Activated T-cell treated with anti-CD3 and anti-CD28 coated beads, Interleukin-2, amount 50 U/mL, for 72 hours (primary cell): ENCODE measurements at regions not wholly inside any gene's neighbourhood (a gene's known extent, or its start where the extent isn't known, plus 50 kb on each side); places are given as distances from the start of the nearest gene placed in this dataset.

ENCODE experiments used
- ATAC-seq, 2 donors: fragments of 150-1000 bp; cut with Tn5 transposase; replicated peaks in 1 of 2; 2 replicates each; pipeline ENCODE4 v1.10.0; 2021; ENCODE audit warnings: moderate library complexity in 2 of 2, mild to moderate bottlenecking in 1 of 2
- DNase-seq, 2 donors: peaks; one replicate each; pipeline ENCODE4 v3.0.0; 2021 to 2022; ENCODE audit warnings: mixed read lengths in 1 of 2
- H3K27ac Mint-ChIP-seq: one replicate; pipeline ENCODE4 v1.8.0; 2022; ENCODE audit warnings: mild to moderate bottlenecking, moderate library complexity, mixed read lengths
- H3K27me3 Mint-ChIP-seq: one replicate; pipeline ENCODE4 v1.8.0; 2022; ENCODE audit warnings: low read depth, mixed read lengths
- H3K36me3 Mint-ChIP-seq, 2 donors: one replicate each; pipeline ENCODE4 v1.8.0; 2022; ENCODE audit warnings: mixed read lengths in 2 of 2, mild to moderate bottlenecking in 1 of 2; ENCODE audit not compliant: insufficient read depth in 2 of 2
- H3K4me1 Mint-ChIP-seq: one replicate; pipeline ENCODE4 v1.8.0; 2022; ENCODE audit warnings: low read depth, mixed read lengths
- H3K4me3 Mint-ChIP-seq, 2 donors: one replicate each; pipeline ENCODE4 v1.8.0; 2022; ENCODE audit warnings: mild to moderate bottlenecking in 2 of 2, mixed read lengths in 2 of 2, moderate library complexity in 2 of 2
- H3K9me3 Mint-ChIP-seq, 2 donors: one replicate each; pipeline ENCODE4 v1.8.0; 2022; ENCODE audit warnings: mixed read lengths in 2 of 2

GRCh38 chr2:117232305-117232704 is 582.2 kb upstream of the DDX18 start:
- ATAC-seq (no peak), DNase-seq (no peak)
- no peaks in the 10 kb centered on the region for H3K36me3 Mint-ChIP-seq
- H3K9me3 Mint-ChIP-seq, result peaks cover 19 to 20% of the 10 kb centered on the region in 2 donors
- no peak overlapping the region for H3K4me3 Mint-ChIP-seq
- H3K27me3 Mint-ChIP-seq, result no peaks in the 10 kb centered on the region
- H3K27ac Mint-ChIP-seq, result no peak overlapping the region
- no peaks in the 10 kb centered on the region for H3K4me1 Mint-ChIP-seq

GRCh38 chr2:117257362-117257761 is 557.1 kb upstream of the DDX18 start:
- Mint-ChIP-seq H3K4me1 (no peaks in the 10 kb centered on the region), H3K27ac (no peak overlapping the region), H3K4me3 (no peak overlapping the region), H3K27me3 (no peaks in the 10 kb centered on the region), H3K9me3 (peaks cover 6 to 7% of the 10 kb centered on the region in 2 donors), H3K36me3 (peaks cover 0 to 2% of the 10 kb centered on the region in 2 donors)
- ATAC-seq, result no peak
- DNase-seq, result no peak

DNA sequence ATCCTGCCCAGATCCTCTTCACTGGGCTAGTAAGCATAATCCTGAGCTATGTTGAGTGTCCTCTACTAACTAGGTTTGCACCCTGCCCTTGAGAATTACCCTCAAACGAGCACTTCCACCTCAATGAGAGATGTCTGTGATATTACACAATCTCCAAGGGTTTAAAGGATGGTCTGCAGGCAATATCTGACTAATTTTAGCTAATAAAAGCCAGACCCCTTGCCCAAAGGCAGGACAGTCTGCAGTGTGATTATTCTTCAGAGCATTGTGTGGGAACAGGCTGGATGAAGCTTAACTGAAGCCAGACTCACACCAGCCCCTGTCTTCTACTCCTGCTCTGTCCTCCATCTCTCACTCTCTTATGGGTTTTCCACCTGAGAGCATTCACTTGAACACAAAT is 544.9 kb upstream of the DDX18 start:
- Mint-ChIP-seq H3K36me3 (peaks cover 0 to 2% of the 10 kb centered on the region in 2 donors), H3K9me3 (peaks cover 6 to 11% of the 10 kb centered on the region in 2 donors), H3K4me1 (no peaks in the 10 kb centered on the region), H3K27me3 (no peaks in the 10 kb centered on the region), H3K27ac (no peak overlapping the region), H3K4me3 (no peak overlapping the region)
- no peak for DNase-seq
- ATAC-seq, result no peak

- Mint-ChIP-seq H3K27me3 (no peaks in the 10 kb centered on the region), H3K4me3 (no peak overlapping the region), H3K4me1 (no peaks in the 10 kb centered on the region), H3K9me3 (peaks cover 2 to 8% of the 10 kb centered on the region in 2 donors), H3K36me3 (peaks cover 0 to 2% of the 10 kb centered on the region in 2 donors), H3K27ac (no peak overlapping the region)
- DNase-seq (no peak), ATAC-seq (no peak)
These were observed 542.9 kb upstream of the DDX18 start for GRCh38 chr2:117271631-117272030.

DNA sequence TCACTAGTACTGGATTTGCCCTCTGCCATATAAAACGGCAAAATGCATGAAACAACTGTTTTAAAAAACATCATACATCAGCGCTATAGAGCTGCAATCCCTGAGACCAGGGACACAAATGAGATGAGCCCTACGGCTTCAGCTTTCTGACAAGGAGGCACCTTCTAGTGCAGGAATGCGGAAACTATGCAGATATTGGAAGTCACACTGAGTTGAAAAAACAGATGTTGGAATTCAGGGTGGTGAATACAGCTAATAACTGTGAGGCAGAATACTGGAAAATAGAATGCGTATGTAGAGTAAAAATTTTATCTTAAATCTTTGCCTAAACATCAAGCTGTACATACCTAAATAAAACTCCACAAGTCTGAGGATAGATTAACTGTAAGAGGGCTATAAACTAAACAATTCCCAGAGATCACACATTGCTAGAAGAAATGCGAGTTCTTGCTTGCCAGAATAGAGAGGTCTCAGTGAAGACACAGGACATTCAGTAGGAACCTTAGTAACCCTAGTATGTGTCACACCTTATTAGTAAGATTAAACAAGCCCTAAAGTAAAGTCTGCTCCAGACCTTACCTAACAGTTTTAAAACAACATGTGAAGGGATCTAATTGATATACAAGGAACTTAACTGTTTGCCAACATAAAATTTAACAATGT is 541.4 kb upstream of the DDX18 start:
- H3K4me1 Mint-ChIP-seq, result no peaks in the 10 kb centered on the region
- no peak for DNase-seq
- no peaks in the 10 kb centered on the region for H3K27me3 Mint-ChIP-seq
- peaks cover 4 to 10% of the 10 kb centered on the region in 2 donors for H3K9me3 Mint-ChIP-seq
- ATAC-seq, result no peak
- no peak overlapping the region for H3K27ac Mint-ChIP-seq
- H3K36me3 Mint-ChIP-seq, result peaks cover 0 to 2% of the 10 kb centered on the region in 2 donors
- H3K4me3 Mint-ChIP-seq, result no peak overlapping the region

DNA sequence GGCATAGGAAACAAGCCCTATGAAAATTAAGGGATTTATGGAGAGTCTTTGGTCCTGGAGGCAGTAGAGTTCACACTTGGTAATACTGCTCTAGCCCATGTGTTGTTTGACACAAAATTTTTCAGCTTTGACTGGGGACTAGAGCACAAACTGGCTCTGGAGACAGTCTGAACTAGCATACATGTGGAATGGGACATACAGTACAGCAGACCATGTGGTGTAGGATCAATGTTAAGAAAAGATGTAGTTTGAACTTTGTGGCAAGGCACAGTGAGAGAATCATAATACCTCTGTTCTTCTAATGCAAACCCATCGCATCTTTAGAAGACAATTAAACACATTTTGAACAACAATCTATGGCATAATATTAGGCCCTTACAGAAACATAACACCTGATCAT is 521.5 kb upstream of the DDX18 start:
- no peak for DNase-seq
- Mint-ChIP-seq H3K36me3 (no peaks in the 10 kb centered on the region), H3K4me1 (no peaks in the 10 kb centered on the region), H3K27ac (no peak overlapping the region), H3K4me3 (no peak overlapping the region), H3K9me3 (peaks cover 11% of the 10 kb centered on the region in 2 donors), H3K27me3 (no peaks in the 10 kb centered on the region)
- no peak for ATAC-seq

DNA sequence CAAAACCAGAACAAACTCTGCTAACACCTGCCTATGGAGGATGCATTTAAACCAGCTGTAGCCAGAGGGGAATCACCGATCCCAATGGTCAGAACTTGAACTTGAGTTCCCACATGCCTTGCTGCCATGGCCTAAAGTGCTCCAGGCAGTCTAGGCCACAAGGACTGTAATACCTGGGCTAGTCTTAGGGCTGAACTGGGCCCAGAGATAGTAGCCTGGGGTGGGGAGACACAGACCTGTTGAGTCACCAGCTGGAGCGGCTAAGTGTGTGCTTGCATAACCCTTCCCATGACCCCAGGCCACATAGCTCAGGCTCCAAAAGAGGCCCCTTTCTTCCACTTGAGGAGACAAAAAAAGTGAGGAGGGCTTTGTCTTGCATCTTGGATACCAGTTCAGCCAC is 515.0 kb upstream of the DDX18 start:
- no peak for DNase-seq
- Mint-ChIP-seq H3K27ac (no peak overlapping the region), H3K36me3 (peaks cover 0 to 3% of the 10 kb centered on the region in 2 donors), H3K9me3 (peaks cover 11 to 14% of the 10 kb centered on the region in 2 donors), H3K27me3 (no peaks in the 10 kb centered on the region), H3K4me1 (no peaks in the 10 kb centered on the region), H3K4me3 (no peak overlapping the region)
- no peak for ATAC-seq

DNA sequence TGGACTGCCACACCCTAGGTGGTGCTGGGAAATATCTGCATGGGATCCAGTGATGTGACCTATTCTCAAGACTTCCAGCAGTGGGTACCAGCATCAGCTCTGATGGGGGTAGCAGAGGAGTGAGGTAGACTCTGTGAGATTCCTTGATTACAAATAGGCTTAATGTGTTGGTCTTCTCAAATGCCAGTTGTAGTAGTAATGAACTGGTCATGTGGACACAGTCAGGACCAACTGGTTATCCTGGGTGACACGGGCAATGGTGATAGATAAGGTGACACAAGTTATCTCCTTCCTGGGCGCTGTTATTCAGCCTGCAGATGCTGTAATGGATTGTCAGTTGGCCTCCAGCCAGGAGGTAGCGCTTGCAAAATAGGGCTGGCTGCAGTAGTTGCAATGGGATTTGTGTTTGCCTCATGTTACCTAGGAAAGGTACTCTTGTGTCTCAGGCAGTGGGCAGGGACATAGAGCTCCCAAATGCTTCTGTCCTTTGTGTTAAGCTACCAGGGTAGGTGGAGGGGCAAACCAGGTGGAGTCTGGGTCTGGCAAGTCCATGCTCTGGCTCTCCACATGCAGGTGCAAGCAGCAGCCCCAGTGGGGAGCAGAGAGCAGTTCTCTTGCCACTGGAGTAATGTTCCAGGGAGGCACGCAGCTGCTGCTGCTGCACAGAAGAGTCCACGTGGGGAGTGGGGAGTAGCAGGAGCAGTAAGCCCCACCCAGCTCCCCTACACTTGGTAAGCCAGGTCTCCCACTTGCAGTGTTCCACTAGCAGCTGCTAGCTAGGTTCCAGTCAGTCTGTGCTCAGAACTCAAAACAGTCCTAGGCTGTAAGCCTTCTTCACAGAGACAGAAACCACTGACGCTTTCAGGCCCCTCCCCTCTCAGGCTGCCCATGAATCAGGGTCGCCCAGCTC is 505.4 kb upstream of the DDX18 start:
- ATAC-seq (no peak), DNase-seq (no peak)
- Mint-ChIP-seq H3K27ac (no peak overlapping the region), H3K9me3 (peaks cover 2% of the 10 kb centered on the region in 2 donors), H3K36me3 (no peaks in the 10 kb centered on the region), H3K4me1 (no peaks in the 10 kb centered on the region), H3K27me3 (no peaks in the 10 kb centered on the region), H3K4me3 (no peak overlapping the region)

DNA sequence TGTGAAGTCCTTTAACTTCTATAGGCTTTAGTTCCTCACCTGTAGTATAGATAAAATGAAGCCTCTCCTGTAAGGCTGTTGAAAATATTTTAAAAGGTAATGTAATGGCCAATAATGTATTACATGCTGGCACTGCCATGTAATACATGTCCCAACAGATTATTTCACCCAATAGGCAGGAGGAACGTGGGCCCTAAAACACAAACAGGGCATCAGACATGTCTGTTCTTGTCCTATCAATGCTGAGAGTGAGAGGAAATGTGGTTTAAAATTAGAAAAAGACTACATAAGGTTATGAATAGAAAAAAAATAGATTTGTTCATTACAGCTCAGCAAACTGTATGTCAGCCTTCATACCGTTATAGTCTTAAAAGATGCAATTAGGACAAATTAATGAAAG is 492.7 kb upstream of the DDX18 start:
- Mint-ChIP-seq H3K4me1 (no peaks in the 10 kb centered on the region), H3K9me3 (peaks cover 5 to 9% of the 10 kb centered on the region in 2 donors), H3K27me3 (no peaks in the 10 kb centered on the region), H3K4me3 (no peak overlapping the region), H3K27ac (no peak overlapping the region), H3K36me3 (no peaks in the 10 kb centered on the region)
- no peak for ATAC-seq
- no peak for DNase-seq

DNA sequence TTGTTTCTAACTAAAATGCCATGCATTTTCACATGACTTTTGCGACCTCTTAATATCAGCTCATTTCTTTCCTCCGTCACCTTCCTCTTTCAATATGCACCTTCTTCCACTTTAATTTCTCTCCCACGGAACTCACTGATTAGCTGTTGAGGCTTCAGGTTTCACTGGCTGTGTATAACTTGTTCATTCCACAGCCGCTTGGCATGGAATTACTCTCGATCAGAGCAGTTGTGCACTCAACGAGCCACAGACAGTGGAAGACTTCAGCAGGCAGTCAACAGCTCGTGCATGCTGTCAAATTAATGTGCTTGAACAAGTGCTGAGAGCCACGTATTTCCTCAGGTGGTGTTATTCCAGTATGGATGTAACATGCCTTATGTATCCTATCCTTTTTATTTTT is 491.2 kb upstream of the DDX18 start:
- H3K27ac Mint-ChIP-seq, result no peak overlapping the region
- no peaks in the 10 kb centered on the region for H3K4me1 Mint-ChIP-seq
- no peak overlapping the region for H3K4me3 Mint-ChIP-seq
- ATAC-seq (no peak), DNase-seq (no peak)
- H3K9me3 Mint-ChIP-seq, result peaks cover 7% of the 10 kb centered on the region in 2 donors
- H3K27me3 Mint-ChIP-seq, result no peaks in the 10 kb centered on the region
- no peaks in the 10 kb centered on the region for H3K36me3 Mint-ChIP-seq

DNA sequence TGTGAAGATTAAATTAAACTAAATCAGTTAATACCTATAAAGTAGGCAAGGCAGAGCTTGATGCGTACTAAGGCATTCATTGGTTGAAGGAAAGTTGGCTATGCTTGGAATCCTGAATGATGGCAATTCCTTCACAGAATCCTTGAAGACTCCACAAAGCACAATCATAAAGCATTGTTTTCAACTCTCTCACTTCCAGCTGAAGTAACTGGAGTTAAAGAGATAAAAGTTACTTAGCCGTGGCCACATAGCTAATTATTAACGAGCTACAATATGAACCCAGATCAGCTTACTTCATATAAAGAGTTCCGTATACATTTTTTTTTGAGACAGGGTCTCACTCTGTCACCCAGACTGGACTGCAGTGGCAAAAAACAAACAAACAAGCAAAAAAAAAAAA is 483.9 kb upstream of the DDX18 start:
- Mint-ChIP-seq H3K9me3 (peaks cover 3 to 8% of the 10 kb centered on the region in 2 donors), H3K27ac (no peak overlapping the region), H3K4me3 (no peak overlapping the region), H3K4me1 (no peaks in the 10 kb centered on the region), H3K27me3 (no peaks in the 10 kb centered on the region), H3K36me3 (no peaks in the 10 kb centered on the region)
- ATAC-seq, result no peak
- no peak for DNase-seq

DNA sequence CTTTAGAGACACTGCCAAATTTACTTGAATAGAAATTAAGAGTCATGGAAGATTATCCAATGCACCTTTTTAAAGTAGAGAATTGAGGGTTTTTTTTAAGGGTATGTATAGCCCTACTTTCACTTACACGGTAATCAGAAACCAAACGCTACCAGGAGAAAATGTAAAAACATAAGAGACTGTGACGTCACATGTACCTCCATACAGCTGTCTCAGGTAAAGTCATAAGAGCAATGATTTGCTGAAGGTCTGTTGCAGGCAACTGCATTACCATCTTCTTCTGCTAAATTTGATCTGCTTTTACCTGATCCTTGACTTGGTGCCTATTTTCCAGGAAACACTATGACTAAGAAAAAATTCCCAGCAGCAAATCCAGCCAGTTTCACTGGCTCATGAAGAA is 478.5 kb upstream of the DDX18 start:
- no peak overlapping the region for H3K4me3 Mint-ChIP-seq
- no peaks in the 10 kb centered on the region for H3K36me3 Mint-ChIP-seq
- ATAC-seq, result no peak
- no peaks in the 10 kb centered on the region for H3K27me3 Mint-ChIP-seq
- no peaks in the 10 kb centered on the region for H3K4me1 Mint-ChIP-seq
- no peak overlapping the region for H3K27ac Mint-ChIP-seq
- H3K9me3 Mint-ChIP-seq, result peaks cover 2 to 4% of the 10 kb centered on the region in 2 donors
- DNase-seq, result no peak

GRCh38 chr2:117336496-117336895 is 478.0 kb upstream of the DDX18 start:
- H3K9me3 Mint-ChIP-seq, result peaks cover 4 to 5% of the 10 kb centered on the region in 2 donors
- no peak overlapping the region for H3K4me3 Mint-ChIP-seq
- no peaks in the 10 kb centered on the region for H3K36me3 Mint-ChIP-seq
- no peak overlapping the region for H3K27ac Mint-ChIP-seq
- H3K4me1 Mint-ChIP-seq, result no peaks in the 10 kb centered on the region
- DNase-seq, result no peak
- no peaks in the 10 kb centered on the region for H3K27me3 Mint-ChIP-seq
- ATAC-seq, result no peak
